ENCODE measurements at regions not wholly inside any gene's neighbourhood (a gene's known extent, or its start where the extent isn't known, plus 50 kb on each side); places are given as distances from the start of the nearest gene placed in this dataset.
"Not testable (repeated sequence)": the region's sequence is repeated elsewhere in the genome, so short reads cannot be mapped to it uniquely, and the experiment has no call there.

DNA sequence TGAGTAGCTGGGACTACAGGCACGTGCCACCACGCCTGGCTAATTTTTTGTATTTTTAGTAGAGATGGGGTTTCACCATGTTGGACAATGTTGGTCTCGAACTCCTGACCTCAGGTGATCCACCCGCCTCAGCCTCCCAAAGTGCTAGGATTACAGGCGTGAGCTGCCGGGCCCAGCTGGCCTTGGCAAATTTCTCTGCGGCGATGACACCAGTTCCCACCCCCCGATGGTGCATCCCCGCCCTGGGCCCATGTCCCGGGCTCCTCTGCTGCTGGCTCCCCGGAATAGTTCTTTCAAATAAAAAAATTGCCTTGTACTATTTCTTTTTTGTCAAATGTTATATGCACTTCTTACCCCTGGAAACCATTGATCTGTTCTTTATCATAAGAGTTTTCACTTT lies 171.5 kb upstream of the SPHKAP start:
- TF ChIP-seq, protein P1, sequence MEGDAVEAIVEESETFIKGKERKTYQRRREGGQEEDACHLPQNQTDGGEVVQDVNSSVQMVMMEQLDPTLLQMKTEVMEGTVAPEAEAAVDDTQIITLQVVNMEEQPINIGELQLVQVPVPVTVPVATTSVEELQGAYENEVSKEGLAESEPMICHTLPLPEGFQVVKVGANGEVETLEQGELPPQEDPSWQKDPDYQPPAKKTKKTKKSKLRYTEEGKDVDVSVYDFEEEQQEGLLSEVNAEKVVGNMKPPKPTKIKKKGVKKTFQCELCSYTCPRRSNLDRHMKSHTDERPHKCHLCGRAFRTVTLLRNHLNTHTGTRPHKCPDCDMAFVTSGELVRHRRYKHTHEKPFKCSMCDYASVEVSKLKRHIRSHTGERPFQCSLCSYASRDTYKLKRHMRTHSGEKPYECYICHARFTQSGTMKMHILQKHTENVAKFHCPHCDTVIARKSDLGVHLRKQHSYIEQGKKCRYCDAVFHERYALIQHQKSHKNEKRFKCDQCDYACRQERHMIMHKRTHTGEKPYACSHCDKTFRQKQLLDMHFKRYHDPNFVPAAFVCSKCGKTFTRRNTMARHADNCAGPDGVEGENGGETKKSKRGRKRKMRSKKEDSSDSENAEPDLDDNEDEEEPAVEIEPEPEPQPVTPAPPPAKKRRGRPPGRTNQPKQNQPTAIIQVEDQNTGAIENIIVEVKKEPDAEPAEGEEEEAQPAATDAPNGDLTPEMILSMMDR (IDR thresholded peaks at IDR 0.05) = not testable (repeated sequence)
- not testable (repeated sequence) for TF ChIP-seq POLR2AphosphoS5, POLR2A, EP300 (IDR thresholded peaks at IDR 0.05)
